Ishikawa (cell line): ENCODE measurements at regions not wholly inside any gene's neighbourhood (a gene's known extent, or its start where the extent isn't known, plus 50 kb on each side); places are given as distances from the start of the nearest gene placed in this dataset.

Experiments used
- CREB1 ChIP-seq: IDR thresholded peaks from 2 replicates; pipeline ENCODE4 v1.6.1; 2012; ENCODE audit warnings: low read depth
- EGR1 ChIP-seq: IDR thresholded peaks from 2 replicates; pipeline ENCODE4 v1.6.1; 2012
- EP300 ChIP-seq: IDR thresholded peaks from 2 replicates; pipeline ENCODE4 v1.6.1; 2012; ENCODE audit warnings: borderline replicate concordance
- FOXM1 ChIP-seq: IDR thresholded peaks from 2 replicates; pipeline ENCODE4 v1.6.1; 2012; ENCODE audit warnings: low read depth, borderline replicate concordance
- RAD21 ChIP-seq: IDR thresholded peaks from 2 replicates; pipeline ENCODE4 v1.6.1; 2012; ENCODE audit warnings: low read depth
- TEAD4 ChIP-seq: IDR thresholded peaks from 2 replicates; pipeline ENCODE4 v1.6.1; 2012
- YY1 ChIP-seq: IDR thresholded peaks from 2 replicates; pipeline ENCODE4 v1.6.1; 2012; ENCODE audit warnings: low read depth
- ZBTB7A ChIP-seq: IDR thresholded peaks from 2 replicates; pipeline ENCODE4 v1.6.1; 2012; ENCODE audit warnings: low read depth
- TF ChIP-seq, protein P1 (sequence below): IDR thresholded peaks from 2 replicates; pipeline ENCODE4 v1.6.1; 2012
- TF ChIP-seq, protein P2 (sequence below): IDR thresholded peaks from 2 replicates; pipeline ENCODE4 v1.6.1; 2012; ENCODE audit warnings: low read depth, mild to moderate bottlenecking
- TF ChIP-seq, protein P3 (sequence below): IDR thresholded peaks from 2 replicates; pipeline ENCODE4 v1.6.1; 2012

DNA sequence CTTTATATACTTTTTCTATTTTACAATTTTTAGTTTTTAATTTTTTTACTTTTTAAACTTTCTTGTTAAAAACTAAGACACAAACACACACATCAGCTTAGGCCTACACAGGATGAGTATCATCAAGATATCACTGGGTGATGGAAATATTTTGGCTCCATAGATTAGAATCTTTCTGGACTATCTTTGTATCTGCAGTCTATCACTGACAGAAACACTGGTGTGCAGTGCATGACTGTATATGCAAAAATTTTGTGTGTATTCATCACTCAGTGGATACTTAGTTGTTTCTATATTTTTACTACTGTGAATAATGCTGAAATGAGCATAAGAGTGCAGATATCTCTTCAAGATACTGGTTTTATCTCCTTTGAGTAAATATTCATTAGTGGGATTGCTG lies 68.0 kb upstream of the GPC6 start:
- TF ChIP-seq YY1: no peak
- no peak for TF ChIP-seq EGR1
- TF ChIP-seq, protein P1, sequence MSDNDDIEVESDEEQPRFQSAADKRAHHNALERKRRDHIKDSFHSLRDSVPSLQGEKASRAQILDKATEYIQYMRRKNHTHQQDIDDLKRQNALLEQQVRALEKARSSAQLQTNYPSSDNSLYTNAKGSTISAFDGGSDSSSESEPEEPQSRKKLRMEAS: no peak
- TF ChIP-seq, protein P2, sequence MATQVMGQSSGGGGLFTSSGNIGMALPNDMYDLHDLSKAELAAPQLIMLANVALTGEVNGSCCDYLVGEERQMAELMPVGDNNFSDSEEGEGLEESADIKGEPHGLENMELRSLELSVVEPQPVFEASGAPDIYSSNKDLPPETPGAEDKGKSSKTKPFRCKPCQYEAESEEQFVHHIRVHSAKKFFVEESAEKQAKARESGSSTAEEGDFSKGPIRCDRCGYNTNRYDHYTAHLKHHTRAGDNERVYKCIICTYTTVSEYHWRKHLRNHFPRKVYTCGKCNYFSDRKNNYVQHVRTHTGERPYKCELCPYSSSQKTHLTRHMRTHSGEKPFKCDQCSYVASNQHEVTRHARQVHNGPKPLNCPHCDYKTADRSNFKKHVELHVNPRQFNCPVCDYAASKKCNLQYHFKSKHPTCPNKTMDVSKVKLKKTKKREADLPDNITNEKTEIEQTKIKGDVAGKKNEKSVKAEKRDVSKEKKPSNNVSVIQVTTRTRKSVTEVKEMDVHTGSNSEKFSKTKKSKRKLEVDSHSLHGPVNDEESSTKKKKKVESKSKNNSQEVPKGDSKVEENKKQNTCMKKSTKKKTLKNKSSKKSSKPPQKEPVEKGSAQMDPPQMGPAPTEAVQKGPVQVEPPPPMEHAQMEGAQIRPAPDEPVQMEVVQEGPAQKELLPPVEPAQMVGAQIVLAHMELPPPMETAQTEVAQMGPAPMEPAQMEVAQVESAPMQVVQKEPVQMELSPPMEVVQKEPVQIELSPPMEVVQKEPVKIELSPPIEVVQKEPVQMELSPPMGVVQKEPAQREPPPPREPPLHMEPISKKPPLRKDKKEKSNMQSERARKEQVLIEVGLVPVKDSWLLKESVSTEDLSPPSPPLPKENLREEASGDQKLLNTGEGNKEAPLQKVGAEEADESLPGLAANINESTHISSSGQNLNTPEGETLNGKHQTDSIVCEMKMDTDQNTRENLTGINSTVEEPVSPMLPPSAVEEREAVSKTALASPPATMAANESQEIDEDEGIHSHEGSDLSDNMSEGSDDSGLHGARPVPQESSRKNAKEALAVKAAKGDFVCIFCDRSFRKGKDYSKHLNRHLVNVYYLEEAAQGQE: no peak
- no peak for TF ChIP-seq ZBTB7A
- TF ChIP-seq EP300: no peak
- no peak for TF ChIP-seq CREB1
- no peak for TF ChIP-seq TEAD4
- no peak for TF ChIP-seq RAD21
- no peak for TF ChIP-seq FOXM1
- TF ChIP-seq, protein P3, sequence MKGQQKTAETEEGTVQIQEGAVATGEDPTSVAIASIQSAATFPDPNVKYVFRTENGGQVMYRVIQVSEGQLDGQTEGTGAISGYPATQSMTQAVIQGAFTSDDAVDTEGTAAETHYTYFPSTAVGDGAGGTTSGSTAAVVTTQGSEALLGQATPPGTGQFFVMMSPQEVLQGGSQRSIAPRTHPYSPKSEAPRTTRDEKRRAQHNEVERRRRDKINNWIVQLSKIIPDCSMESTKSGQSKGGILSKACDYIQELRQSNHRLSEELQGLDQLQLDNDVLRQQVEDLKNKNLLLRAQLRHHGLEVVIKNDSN: no peak
